Stomach (tissue), 4 donors: ENCODE measurements at regions not wholly inside any gene's neighbourhood (a gene's known extent, or its start where the extent isn't known, plus 50 kb on each side); places are given as distances from the start of the nearest gene placed in this dataset.

Experiments used
- CTCF ChIP-seq, 7 experiments: fragments of 450-650 bp in 4 of 7; fragments of 200-600 bp in 3 of 7; sonication (generic) in 3 of 7; IDR thresholded peaks; one replicate each; pipeline ENCODE4 v1.5.1; 2016 to 2019; ENCODE audit warnings: antibody characterized with exemption in 7 of 7, control low read depth in 2 of 7, mild to moderate bottlenecking in 1 of 7
- POLR2A ChIP-seq, 4 donors: fragments of 450-650 bp; IDR thresholded peaks; one replicate each; pipeline ENCODE4 v1.6.1; 2016; ENCODE audit warnings: antibody characterized with exemption in 4 of 4, control low read depth in 2 of 4, mild to moderate bottlenecking in 1 of 4, moderate library complexity in 1 of 4

GRCh38 chr1:147050654-147051053, 112.5 kb downstream of the NBPF12 start:
- TF ChIP-seq CTCF (IDR thresholded peaks at IDR 0.05) (no peak), POLR2A (IDR thresholded peaks at IDR 0.05) (no peak)
